GM21381 (cell line): ENCODE measurements at regions not wholly inside any gene's neighbourhood (a gene's known extent, or its start where the extent isn't known, plus 50 kb on each side); places are given as distances from the start of the nearest gene placed in this dataset.

Source experiments
- ATAC-seq: cut with Tn5 transposase; IDR thresholded peaks from one replicate; pipeline ENCODE4 v1.9.1; 2021; ENCODE audit warnings: mild to moderate bottlenecking, moderate library complexity; ENCODE audit not compliant: unreplicated experiment

DNA sequence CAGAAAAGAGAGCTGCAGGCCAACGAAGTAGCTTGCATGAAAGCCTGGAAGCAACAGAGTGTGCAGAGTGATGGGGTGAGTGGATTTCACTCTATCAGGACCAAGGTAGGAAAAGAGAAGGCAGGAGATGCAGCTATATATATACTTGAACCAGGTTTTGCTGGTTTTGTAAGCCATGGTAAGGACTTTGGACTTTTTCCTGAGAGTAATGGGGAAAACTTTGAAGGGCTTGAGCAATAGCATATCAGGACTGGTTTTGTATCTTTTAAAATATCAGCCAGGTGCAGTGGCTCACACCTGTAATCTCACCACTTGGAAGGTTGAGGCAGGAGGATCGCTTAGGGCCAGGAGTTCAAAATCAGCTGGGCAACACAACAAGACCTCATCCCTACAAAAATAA lies 120.6 kb upstream of the NRP1 start:
- no peak for ATAC-seq

DNA sequence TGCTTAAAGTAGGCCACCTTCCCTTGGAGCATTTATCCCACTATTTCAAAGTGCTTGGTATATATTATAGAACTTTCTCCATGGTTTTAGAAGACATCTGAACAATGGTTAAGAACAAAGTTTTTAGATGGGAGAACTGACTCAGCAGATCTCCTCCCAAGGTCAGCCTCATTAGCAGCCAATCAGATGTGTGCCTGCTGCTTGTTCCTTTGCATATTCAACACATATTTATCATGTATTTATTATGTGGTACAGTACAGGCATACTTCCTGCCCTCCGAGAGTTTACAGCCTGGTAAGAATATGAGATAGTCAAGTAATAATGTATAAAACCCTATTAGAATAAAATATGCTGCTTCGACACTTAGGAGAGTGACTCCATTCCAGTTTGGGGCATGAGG lies 120.1 kb upstream of the NRP1 start:
- no peak for ATAC-seq

DNA sequence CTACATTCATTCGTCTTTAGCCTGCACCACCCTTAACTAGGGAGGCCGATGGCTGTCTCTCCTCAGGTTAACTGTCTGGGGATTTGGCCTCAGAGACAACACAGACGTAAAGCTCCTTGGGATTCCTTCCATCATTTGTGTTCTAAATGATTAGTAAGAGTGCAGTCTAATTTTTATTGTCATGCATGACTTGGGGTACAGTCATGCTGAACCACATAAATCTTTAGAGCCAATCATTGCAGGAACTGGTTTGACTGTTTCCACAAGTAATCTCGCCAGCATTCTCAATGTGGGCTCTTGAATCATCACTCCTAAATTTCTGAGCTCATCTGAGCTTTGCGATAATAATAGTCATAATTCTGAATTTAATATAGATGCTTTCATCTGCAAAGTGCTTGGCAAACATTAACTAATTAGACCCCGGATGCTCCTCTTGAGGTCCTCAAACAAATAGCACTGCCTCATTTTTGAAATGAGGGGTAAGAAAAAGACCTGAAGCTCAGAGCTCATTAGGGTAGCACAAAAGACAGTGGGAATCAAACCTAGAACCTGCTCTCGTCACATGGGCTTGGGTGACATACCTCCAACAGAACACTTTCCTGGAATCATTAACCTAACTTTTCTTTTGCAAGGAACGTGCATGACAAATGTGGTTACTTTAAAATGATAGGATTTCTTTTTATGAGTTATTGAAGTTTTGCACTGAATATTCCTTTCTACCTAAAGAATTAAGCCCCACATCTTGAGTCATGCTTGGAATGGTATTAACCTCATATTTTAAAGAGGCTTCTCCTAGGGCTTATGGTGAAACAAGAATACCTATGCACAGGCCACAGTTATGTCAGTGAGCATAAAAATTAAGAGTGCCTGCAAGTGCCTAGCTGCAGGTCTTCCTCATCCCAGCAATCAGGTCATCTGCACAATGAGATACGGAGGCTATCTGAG lies 118.9 kb upstream of the NRP1 start:
- no peak for ATAC-seq

DNA sequence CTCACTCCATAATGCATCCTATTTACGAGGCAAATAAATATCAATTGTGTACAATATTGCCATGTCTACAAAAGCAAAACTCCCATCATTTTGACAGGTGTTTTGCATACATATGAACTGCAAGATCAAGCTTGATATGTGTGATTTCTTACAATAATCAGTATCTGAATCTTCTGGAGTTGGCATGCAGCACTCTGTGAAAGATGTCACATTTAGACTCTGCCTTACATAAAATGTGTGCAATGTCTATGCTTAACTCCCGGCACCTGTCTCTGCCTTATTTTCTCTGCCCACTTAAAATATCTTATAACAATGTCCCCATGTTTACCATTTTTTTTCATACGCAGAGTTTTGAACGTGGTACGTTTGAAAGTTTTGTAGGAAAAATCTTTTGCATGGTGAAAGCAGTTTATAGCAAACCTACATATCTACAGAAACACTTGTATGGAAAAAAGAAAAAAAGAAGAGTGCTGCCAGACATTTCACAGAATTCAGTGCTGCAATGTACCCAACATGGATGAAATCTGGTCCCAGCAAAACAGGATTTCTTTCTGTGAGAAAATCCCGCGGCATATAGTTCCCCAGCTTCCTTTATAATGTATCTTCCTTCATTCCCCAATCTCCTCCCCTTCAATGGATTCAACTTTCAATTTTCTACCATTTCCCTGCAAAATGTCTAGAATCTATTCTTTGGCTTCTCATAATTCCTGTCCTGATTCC lies 114.1 kb upstream of the NRP1 start:
- no peak for ATAC-seq

DNA sequence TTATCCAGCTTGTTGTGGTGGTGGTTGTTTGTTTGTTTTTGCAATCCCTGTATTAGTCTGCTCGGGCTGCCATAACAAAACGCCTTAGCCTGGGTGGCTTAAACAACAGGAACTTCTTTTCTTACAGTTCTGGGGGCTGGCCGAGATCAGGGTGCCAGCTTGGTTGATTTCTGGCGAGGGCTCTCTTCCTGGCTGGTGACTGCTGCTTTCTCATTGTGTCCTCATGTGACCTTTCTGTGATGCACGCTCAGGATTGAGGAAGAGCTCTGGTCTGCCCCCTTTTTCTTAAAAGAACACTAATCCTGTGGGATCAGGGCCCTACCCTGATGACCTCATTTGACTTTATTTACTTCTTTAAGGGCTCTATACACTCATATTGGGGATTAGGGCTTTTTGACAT lies 107.1 kb upstream of the NRP1 start:
- no peak for ATAC-seq

DNA sequence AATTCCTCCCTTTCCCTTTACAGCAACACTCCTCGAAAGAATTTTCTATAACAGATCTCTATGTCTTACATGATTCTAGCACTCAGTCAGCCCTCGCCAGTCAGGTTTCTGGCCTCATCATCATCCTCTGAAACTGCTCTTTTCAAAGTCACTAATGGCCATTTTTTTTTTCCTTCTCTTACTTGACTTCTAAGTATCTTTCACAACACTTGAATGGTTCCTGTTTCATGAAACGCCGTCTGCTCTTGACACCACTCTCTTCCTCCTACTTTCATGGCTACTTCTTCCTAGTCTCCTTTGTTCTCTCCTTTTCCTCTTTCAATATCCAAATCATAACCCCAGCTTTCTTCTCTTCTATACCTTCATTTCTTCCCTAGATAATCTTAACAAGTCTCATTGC lies 100.5 kb upstream of the NRP1 start:
- no peak for ATAC-seq

DNA sequence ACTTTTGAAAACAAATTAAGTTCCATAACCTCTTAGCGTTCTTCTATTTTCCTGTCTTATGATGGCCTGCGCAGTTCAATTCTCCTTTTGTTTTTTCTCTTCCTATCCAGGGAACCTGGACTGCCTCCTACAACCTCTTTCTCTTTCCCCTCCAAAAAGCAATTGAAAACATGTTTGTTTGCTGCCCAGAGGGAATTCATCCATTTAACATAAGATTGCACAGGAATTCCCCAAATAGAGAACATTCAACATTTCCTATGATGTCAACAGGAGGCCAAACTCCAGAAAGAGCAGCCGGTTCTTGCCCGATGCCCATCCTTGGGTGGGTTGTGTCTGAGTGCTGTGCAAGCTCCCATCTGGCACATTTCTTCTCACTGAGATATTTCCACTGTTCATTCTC lies 94.2 kb upstream of the NRP1 start:
- no peak for ATAC-seq

DNA sequence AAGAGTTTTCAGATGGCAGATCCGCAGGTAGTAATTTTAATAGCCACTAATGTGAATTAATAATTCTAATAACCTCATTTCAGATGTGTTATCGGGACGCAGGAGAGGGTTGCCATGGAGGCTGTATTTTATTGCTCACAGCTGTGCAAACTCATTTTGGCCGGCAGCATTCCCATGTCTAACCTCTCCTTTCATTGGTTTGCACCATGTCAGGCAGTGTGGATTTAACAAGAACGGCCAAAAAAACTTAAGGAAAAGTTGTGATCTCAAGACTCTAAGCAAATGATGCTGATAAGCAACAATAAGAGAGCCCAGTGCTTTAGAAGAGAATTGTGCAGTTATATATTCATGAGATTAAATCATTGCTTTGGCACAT lies 88.7 kb upstream of the NRP1 start:
- ATAC-seq = no peak

DNA sequence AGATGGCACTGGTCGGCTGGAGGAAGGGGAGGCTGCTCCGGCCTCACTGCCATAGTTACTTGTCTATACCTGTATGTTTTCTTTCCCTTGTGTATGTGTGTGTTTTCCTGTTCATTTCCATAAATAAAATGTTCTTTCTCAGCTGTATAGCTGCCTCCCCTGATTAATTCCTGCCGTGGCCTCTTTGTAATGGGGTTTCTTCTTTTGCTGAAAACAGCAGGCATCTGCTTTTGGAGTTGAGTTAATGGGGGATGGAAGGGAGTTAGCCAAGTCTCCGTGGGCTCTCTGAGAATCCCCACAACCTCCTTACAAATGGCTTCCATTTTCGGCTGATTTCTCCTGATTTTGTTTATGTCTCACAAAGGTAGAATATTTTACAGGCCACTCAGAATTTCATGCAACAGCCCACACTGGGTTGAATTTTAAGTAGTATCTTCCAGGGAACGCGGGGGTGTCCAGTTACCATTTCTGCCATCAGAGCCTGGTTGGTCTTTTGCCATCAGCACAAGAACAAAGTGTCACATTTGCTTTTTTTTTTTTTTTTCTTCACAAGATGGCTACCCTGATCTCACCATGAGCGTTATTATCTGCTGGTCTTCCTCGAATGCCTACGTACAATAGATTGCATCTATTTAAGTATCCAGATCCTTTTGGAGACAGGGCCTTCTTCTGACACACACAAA lies 88.1 kb upstream of the NRP1 start:
- ATAC-seq = no peak

DNA sequence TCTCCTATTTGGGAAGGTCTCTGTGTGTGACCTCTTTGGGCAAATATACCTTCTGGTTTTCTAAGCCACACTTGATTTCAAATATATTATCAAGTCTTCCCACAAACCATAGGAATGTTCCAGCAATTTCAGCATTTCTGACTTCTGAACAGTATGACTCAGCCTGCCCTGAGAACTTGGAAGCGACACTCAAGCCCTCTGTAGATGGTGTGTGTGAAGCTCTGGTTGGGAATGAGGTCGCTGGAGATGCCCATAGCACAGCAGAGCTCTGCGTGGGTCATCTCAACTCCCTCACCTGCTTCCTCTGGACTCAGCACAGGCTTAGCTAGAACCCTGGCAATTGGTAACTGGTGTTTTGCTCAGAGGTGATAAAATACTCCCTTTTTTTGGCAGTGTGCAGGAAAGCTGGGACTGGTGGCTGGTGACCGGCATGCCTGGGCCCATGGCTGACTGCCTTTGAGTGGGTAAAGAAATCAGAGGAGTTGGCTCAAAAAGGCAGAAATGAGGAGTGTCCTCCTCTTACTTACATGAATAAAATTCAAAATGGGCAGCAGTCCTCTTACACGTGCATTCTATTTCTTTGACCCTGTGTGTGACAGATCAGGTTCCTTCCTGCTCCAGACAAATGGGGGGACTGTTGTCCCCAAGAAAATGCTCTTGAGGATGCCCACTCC lies 87.5 kb upstream of the NRP1 start:
- ATAC-seq = no peak

DNA sequence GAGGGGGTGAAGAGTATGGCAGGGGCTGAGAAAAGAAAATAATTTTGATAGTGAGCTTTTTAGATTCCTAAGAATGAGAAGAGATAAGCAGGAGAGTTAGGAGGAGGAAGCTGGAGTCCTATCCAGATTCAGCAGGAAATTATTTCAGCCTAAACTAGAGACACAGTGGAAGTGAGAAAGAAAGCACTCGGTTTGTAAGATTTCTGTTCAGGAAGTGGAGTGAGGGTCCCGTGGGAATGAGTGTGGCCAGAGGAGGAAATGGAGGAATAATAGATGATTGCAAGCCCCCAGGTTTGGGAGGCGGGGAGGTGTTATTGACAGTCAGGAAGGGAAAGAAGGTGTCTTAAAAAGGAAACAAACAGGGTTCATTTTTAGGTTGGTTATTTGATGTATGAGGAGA lies 84.8 kb upstream of the NRP1 start:
- ATAC-seq = no peak

DNA sequence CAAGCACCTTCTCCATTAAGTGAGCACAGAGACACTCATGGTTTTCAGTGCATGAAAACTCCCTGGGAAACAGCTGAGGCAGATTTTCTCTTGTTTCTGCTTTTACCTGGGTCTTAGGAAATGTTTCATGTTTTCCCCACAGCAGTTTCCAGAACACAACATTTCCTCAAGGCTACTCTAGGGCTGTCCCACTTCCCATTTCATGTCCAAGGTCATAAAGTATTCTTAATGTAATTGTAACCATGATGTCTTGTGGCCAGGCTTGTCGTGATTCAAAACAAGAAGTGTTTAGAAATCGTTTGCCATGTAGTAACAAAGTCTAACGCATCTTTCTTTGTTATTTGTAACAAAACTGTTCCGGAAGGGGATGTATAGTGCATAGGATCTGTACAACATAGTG lies 83.8 kb upstream of the NRP1 start:
- no peak for ATAC-seq

DNA sequence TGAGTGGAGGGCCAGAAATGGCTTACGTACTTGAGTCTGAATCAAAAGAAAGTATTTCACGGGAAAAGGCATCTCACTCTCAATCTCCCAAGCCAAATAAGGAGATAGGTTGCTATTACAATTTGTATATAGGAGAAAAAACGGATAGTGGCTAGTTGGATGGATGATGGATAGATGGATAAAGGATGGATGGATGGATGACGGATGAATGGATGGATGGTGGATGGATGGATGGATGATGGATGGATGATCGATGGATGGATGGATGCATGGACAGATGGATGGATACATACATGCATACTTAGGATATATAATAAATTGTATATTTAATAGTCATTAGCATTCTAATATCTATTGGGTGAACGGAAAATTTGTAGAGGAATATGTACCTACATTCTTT lies 82.2 kb upstream of the NRP1 start:
- no peak for ATAC-seq

DNA sequence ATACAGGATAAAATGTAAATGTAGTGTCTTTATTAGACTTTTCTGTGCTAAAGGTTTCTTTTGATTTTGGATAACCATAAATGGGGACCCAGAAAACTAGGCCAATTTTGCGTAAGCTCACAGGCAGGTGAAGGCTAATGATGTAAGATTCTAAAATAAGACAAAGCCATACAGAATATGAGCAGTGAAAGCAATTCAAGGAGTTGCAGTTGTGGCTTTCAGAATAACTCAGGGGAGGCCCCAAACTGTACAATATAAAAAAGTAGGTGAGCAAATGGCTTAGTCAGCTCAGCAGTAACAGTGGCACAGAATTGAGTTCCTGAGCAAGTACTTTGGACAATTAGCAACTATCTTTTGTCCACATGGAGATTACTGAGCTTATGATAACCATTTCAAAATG lies 81.7 kb upstream of the NRP1 start:
- ATAC-seq = no peak

DNA sequence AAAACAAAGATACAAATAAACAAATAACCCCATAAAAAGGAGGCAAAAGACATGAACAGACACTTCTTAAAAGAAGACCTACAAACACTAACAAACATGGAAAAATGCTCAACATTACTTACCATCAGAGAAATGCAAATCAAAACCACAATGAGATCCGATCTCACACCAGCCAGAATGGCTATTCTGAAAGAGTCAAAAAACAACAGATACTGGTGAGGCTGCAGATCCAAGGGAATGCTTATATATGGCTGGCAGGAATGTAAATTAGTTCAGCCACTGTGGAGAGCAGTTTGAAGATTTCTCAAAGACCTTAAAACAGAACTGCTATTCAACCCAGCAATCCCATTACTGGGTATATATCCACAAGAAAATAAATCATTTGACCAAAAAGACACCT lies 80.4 kb upstream of the NRP1 start:
- ATAC-seq = no peak

DNA sequence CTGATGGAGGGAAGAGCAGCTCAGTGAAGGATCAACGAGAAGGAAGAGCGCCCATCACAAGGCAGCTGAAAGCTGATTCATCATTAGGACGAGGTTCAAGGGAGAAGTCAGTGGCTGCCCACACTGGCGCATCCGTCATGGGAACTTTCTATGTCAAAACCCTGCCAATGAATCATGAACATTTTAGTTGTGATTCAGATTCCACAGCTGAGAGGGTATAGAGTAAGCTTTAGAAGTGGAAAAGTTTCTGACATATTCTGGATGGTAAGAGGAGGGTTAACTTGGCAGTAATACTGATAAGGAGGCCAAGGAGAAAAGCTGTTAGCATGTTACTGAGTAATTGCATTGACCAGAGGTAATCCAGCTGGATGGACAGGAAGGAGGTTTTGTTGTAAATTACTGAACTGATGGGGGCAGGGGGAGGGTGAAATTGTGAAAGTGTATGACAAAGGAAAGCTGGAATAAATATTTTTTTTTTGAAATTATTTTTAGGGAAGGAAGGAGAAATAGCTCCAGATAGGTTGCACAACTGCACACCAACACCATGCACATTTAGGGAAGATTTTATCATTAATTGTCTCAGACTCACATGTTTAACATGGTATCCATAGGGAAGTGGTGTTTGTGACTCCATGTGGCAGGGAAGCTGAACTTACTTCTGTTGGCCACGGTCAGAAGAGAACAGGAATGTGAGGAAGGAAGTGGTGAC lies 78.3 kb upstream of the NRP1 start:
- ATAC-seq = no peak

DNA sequence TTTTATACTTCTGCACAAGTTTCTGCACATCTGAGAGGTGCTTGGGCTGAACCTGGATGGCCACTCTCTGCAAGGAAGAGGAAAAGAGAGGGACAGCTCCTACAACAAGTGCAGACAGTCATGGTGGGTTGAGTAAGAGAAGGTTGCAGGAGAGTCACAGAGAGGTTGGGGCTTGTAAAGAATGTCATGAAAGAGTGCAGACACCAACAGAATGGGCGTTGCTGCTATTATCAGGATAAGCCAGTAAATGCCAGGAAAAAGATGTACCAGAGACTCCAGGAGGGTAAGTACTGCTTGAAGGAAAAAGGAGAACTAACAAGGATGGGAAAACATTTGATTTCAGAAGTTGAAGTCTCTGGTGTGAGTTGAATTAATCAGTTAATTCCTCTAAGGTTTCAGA lies 77.8 kb upstream of the NRP1 start:
- no peak for ATAC-seq

DNA sequence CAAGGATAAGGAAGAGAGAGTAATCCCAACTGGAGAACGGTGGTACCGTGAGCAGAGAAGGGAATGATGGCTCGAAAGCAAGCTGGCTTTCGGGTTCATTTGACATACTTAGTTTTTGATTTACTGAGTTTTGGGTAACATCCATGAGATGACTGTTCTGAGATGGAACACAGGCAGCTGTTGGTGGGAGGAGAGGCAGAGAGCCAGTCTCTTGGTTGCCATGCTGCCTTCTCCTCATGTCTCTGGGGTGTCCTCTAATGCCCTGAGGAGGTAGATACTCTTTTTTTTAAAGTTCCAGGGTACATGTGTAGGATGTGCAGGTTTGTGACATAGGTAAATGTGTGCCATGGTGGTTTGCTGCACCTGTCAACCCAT lies 76.4 kb upstream of the NRP1 start:
- ATAC-seq = no peak

DNA sequence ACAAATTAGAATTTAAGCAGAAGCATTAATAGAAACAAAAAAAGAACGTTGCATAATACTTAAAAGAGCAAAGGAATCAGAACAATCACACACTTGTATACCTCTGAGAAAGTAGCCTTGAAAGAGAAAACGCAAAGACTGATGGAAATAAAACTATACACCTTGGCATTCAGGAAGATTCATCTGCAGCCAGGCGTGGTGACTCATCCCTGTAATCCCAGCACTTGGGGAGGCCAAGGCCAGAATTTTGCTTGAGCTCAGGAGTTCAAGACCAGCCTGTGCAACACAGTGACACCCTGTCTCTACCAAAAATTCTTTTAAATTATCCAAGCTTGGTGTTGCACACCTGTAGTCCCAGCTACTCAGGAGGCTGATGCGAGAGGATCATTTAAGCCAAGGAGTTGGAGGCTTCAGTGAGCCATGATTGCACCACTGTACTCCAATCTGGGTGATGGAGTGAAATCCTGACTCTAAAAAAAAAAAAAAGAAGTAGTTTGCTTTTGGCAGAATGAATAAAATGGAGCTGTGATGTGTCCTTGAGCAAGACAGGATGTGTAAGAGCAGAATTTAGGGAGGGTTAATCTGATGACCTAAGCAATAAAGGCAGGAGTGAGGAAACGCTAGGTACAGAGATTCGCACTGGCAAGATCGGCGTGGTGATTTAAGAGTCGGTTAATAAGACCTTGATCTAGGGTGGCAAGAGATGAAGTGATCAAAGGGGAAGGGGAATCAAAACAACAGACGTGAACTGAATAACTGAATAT lies 75.8 kb upstream of the NRP1 start:
- no peak for ATAC-seq

DNA sequence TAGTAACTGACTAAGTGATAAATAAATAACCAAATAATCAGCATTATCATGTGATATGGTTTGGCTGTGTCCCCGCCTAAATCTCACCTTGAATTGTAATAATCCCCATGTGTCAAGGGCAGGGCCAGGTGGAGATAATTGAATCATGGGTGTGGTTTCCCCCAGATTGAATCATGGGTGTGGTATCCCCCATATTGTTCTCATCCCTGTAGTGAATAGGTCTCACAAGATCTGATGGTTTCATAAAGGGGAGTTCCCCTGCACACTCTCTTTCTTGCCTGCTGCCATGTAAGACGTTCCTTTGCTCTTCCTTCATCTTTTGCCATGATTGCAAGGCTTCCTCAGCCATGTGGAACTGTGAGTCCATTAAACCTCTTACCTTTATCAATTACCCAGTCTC lies 72.1 kb upstream of the NRP1 start:
- ATAC-seq = no peak
